Stimulated activated CD4-positive, alpha-beta T cell treated with anti-CD3 and anti-CD28 coated beads, Interleukin-1b, Interleukin-23, amount 100 ng/mL, for 4 hours (primary cell): ENCODE measurements at regions not wholly inside any gene's neighbourhood (a gene's known extent, or its start where the extent isn't known, plus 50 kb on each side); places are given as distances from the start of the nearest gene placed in this dataset.
"Not testable (repeated sequence)": the region's sequence is repeated elsewhere in the genome, so short reads cannot be mapped to it uniquely, and the experiment has no call there.

ENCODE experiments used
- DNase-seq, 2 donors: peaks; one replicate each; pipeline ENCODE4 v3.0.0-alpha.2; 2020; ENCODE audit warnings: low read depth in 2 of 2

DNA sequence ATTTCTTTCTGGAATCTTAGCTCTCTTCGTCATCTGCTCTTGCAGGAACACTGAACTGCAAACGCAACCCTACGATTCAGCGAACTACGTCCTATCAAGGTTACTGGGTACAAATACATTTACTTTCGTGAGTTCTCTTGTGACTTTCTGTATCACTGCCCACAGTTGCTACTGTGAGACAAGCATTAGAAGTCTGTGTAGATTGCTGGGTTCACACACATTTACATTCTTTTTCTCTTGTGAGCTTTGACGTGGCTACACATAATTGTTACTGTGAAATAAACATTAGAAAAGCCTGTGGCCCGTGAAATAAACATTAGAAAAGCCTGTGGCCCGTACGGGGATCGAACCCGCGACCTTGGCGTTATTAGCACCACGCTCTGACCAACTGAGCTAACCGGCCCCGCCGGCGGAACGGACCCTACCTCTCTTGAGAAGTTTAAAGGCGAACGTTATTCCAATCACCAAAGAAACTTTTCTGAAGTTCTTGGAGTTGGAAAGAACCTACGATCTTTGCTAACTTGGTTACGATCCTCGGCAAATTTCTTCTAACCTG is 61.2 kb upstream of the ZNF322 start:
- not testable (repeated sequence) for DNase-seq

DNA sequence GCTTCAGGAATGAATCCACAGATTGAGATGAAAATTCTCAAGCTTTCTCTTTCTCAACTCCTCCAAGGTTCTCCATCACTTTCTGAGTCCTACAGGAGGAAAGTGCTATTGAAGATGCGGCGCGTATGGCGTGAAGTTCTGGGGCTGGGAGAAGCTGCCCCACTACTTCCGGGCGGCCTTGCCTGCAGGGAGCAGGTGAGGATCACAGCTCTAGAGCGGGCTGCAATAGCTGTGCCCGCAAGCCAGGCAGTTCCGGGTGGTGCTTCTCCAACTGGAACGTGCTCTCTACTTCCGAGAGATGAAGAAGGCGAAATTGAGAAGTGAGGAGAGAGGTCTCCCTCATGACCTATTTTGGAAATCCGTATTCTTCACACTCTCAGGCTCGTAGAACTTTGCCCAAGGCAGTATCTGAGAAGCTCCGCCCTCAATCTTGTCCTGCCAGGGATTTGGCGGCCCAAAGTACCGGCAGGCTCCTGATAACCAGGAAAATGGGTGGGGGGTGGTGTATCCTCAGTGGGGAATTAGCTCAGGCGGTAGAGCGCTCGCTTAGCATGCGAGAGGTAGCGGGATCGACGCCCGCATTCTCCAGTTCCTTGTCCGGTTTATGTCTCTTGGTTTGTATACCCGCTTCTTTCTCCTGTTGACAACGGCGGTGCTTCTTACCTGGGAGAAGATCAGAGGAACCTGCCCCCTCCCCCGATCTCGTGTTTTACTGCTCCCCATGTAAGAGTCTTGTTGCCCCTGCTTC is 70.6 kb upstream of the ZNF322 start:
- not testable (repeated sequence) for DNase-seq

GRCh38 chr6:26734776-26735472 is 75.4 kb upstream of the ZNF322 start:
- not testable (repeated sequence) for DNase-seq

DNA sequence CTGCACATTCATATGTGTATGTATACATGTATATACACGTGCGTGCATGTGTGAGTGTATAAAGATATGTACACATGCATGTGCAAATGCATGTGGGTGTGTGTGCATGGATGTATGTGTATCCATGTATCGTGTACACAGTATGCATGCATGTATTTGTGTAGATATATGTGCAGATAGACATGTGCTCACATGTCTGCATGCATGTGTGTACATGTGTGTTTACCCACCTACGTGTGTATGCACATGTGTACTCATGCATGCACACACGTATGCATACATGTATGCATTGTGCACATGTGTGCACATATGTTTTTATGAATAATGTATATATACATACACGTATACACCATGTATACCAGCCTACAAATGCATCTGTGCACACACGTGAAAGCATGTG is 80.3 kb upstream of the ZNF322 start:
- DNase-seq: no peak

DNA sequence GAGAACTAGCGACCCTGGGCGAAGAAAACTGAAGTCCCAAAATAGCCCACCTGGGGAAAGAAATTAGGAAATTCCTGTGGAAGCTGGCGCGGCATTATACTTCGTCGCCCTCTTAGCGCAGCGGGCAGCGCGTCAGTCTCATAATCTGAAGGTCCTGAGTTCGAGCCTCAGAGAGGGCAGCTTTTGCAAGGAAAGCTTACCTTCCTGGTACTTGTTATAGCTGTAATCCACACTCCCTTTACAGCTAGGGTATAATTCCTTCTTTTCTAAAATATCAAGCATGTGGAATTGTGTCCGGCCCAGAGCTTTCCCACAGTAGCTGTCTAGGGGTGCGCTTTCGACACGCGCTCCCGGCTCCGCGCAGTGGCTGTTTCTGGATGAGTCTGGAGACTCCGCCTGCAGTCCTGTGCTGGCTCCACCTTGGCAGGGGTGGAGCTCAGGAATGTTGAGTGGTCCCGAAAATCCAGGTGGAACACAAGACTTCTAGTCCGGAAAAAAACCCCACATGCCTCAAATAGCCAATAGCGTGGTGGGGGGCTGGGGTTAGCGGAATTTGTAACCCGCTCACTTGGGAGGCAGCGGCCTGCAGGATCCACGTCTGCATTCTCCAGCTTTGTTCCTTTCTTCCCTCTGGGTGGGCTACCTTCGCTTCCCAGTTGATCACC is 83.7 kb upstream of the ZNF322 start:
- DNase-seq: no peak

GRCh38 chr6:26743941-26744699 is 84.6 kb upstream of the ZNF322 start:
- DNase-seq: no peak

DNA sequence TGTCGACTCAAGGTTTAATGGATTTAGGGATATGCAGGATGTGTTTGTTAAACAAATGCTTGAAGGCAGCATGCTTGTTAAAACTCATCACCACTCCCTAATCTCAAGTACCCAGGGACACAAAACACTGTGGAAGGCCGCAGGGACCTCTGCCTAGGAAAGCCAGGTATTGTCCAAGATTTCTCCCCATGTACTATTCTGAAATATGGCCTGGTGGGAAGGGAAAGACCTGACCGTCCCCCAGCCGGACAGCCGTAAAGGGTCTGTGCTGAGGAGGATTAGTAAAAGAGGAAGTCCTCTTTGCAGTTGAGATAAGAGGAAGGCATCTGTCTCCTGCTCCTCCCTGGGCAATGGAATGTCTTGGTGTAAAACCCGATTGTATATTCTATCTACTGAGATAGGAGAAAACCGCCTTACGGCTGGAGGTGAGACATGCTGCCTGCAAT is 85.3 kb upstream of the ZNF322 start:
- not testable (repeated sequence) for DNase-seq

DNA sequence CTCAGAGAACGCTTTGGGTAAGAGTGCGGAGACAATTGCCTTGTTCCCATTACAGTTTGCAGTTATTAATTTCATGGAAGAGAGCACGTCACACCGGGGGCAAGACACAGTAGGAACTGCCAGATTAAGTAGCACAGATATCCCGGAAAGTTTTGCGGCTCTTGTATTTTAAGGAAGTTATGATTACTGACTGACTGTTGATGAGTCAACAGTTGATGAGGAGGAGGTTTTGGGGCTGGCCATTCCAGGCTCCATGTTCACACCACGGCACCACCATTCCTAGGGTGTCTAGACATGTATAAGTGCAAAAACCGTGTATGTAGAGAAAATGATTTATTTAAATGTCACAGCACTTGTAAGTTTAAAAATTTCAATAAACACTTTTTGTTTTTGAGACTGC is 86.4 kb upstream of the ZNF322 start:
- not testable (repeated sequence) for DNase-seq

GRCh38 chr6:26749126-26749758 is 89.7 kb upstream of the ZNF322 start:
- not testable (repeated sequence) for DNase-seq

GRCh38 chr6:26749759-26750126 is 90.2 kb upstream of the ZNF322 start:
- DNase-seq: not testable (repeated sequence)

DNA sequence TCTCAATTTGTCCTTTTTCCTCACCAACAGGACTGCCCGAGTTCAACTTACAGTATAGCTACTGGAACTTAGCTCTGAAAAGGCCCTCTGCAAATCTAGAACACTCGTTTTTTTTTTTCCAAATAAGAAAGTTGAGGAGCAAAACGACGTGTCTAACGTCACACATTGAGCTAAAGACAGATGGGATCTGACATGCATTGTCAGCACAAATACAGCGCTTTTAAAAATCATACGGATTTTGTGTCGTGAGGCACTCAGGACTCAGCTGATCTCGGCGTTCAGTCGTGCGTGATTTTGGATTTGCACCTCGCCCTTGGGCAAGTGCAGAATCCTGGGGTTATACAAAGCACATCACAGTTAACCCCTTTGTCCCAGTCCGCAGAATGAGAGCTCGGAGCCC is 94.7 kb upstream of the ZNF322 start:
- no peak for DNase-seq

DNA sequence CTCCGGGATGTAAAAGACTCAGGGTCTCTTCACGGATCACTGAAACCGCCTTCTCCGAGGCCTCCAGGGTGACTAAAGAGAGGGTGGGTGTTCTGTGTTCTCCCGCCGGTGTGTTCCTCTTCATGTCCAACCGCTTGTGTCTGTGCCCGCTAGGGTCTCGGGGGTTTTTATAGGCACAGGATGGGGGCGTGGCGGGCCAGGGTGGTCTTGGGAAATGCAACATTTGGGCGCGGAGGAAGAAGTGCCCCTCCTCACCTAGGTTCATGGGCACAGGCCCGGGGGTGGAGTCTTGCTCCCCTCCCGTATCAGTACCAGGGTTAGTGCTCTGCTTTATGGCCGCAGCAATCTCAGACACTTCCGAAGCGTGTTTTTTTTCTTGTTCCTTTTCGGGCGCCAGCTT is 95.3 kb upstream of the ZNF322 start:
- not testable (repeated sequence) for DNase-seq

- not testable (repeated sequence) for DNase-seq
Measured at GRCh38 chr6:26756067-26756805, 96.7 kb upstream of the ZNF322 start.

GRCh38 chr6:26766203-26766902 is 106.8 kb upstream of the ZNF322 start:
- DNase-seq: not testable (repeated sequence)

GRCh38 chr6:26770941-26771666 is 111.6 kb upstream of the ZNF322 start:
- not testable (repeated sequence) for DNase-seq

DNA sequence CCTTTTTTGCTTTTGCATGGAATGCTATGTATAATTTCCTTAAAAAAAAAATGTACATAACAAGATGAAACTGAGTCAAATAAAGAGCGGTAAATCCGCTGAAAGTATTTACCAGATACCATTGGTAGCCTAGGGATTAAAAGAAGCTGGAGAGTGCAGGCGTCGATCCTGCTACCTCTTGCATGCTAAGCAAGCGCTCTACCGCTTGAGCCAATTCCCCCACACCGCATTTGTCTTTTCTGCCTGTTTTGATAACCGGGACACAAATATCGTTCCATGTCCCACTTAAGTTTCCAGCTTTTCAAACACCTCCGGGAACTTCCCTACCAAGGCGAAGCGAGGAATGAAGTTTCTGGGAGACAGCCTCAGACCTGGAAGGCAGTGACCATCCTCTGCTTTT is 113.9 kb upstream of the ZNF322 start:
- DNase-seq: not testable (repeated sequence)

GRCh38 chr6:26780563-26780962 is 121.0 kb upstream of the ZNF322 start:
- not testable (repeated sequence) for DNase-seq

- DNase-seq: not testable (repeated sequence)
Measured at GRCh38 chr6:26795474-26796307, 136.1 kb upstream of the ZNF322 start.
